ENCODE measurements at regions not wholly inside any gene's neighbourhood (a gene's known extent, or its start where the extent isn't known, plus 50 kb on each side); places are given as distances from the start of the nearest gene placed in this dataset.

DNA sequence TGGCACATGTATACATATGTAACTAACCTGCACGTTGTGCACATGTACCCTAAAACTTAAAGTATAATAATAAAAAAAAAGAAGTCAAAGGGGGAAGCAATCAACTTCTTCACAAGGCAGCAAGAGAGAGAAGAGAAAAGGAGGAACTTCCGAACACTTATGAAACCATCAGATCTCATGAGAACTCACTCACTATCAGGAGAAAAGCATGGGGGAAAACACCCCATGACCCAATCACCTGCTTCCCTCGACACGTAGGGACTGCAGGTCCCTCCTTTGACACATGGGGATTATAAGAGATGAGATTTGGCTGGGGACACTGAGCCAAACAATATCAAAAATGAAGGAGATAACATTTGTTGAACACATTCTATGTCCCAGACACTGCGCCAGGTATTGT, 94.8 kb upstream of the PHACTR1 start:
- peaks cover 5% of the 10 kb centered on the region; the same call in 1 of the 2 replicates for H3K9me3 Mint-ChIP-seq
- TF ChIP-seq ZNF423 (CRISPR knock-in tag; IDR thresholded peaks at IDR 0.05) (no peak), NR2C2 (CRISPR knock-in tag; IDR thresholded peaks at IDR 0.05) (no peak), TEAD4 (CRISPR knock-in tag; IDR thresholded peaks at IDR 0.05) (no peak), IRF2 (CRISPR knock-in tag; IDR thresholded peaks at IDR 0.05; ENCODE audit: borderline replicate concordance, low read depth) (no peak), RELA (CRISPR knock-in tag; IDR thresholded peaks at IDR 0.05; ENCODE audit: borderline replicate concordance) (no peak), SMAD3 (CRISPR knock-in tag; IDR thresholded peaks at IDR 0.05; ENCODE audit: borderline replicate concordance) (no peak), PRRX2 (CRISPR knock-in tag; IDR thresholded peaks at IDR 0.05) (no peak), TP53 (CRISPR knock-in tag; IDR thresholded peaks at IDR 0.05) (no peak), NR1H2 (CRISPR knock-in tag; IDR thresholded peaks at IDR 0.05) (no peak), RORB (CRISPR knock-in tag; IDR thresholded peaks at IDR 0.05) (no peak), FOXK1 (CRISPR knock-in tag; IDR thresholded peaks at IDR 0.05) (no peak)
- TF ChIP-seq, protein P1, sequence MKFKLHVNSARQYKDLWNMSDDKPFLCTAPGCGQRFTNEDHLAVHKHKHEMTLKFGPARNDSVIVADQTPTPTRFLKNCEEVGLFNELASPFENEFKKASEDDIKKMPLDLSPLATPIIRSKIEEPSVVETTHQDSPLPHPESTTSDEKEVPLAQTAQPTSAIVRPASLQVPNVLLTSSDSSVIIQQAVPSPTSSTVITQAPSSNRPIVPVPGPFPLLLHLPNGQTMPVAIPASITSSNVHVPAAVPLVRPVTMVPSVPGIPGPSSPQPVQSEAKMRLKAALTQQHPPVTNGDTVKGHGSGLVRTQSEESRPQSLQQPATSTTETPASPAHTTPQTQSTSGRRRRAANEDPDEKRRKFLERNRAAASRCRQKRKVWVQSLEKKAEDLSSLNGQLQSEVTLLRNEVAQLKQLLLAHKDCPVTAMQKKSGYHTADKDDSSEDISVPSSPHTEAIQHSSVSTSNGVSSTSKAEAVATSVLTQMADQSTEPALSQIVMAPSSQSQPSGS (CRISPR knock-in tag; IDR thresholded peaks at IDR 0.05; ENCODE audit: borderline replicate concordance, low read depth): no peak
- TF ChIP-seq, protein P2, sequence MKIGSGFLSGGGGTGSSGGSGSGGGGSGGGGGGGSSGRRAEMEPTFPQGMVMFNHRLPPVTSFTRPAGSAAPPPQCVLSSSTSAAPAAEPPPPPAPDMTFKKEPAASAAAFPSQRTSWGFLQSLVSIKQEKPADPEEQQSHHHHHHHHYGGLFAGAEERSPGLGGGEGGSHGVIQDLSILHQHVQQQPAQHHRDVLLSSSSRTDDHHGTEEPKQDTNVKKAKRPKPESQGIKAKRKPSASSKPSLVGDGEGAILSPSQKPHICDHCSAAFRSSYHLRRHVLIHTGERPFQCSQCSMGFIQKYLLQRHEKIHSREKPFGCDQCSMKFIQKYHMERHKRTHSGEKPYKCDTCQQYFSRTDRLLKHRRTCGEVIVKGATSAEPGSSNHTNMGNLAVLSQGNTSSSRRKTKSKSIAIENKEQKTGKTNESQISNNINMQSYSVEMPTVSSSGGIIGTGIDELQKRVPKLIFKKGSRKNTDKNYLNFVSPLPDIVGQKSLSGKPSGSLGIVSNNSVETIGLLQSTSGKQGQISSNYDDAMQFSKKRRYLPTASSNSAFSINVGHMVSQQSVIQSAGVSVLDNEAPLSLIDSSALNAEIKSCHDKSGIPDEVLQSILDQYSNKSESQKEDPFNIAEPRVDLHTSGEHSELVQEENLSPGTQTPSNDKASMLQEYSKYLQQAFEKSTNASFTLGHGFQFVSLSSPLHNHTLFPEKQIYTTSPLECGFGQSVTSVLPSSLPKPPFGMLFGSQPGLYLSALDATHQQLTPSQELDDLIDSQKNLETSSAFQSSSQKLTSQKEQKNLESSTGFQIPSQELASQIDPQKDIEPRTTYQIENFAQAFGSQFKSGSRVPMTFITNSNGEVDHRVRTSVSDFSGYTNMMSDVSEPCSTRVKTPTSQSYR (CRISPR knock-in tag; IDR thresholded peaks at IDR 0.05): no peak
- TF ChIP-seq, protein P3, sequence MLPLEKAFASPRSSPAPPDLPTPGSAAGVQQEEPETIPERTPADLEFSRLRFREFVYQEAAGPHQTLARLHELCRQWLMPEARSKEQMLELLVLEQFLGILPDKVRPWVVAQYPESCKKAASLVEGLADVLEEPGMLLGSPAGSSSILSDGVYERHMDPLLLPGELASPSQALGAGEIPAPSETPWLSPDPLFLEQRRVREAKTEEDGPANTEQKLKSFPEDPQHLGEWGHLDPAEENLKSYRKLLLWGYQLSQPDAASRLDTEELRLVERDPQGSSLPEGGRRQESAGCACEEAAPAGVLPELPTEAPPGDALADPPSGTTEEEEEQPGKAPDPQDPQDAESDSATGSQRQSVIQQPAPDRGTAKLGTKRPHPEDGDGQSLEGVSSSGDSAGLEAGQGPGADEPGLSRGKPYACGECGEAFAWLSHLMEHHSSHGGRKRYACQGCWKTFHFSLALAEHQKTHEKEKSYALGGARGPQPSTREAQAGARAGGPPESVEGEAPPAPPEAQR (CRISPR knock-in tag; IDR thresholded peaks at IDR 0.05): no peak
- TF ChIP-seq, protein P4, sequence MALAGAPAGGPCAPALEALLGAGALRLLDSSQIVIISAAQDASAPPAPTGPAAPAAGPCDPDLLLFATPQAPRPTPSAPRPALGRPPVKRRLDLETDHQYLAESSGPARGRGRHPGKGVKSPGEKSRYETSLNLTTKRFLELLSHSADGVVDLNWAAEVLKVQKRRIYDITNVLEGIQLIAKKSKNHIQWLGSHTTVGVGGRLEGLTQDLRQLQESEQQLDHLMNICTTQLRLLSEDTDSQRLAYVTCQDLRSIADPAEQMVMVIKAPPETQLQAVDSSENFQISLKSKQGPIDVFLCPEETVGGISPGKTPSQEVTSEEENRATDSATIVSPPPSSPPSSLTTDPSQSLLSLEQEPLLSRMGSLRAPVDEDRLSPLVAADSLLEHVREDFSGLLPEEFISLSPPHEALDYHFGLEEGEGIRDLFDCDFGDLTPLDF (CRISPR knock-in tag; IDR thresholded peaks at IDR 0.05): no peak
- TF ChIP-seq, protein P5, sequence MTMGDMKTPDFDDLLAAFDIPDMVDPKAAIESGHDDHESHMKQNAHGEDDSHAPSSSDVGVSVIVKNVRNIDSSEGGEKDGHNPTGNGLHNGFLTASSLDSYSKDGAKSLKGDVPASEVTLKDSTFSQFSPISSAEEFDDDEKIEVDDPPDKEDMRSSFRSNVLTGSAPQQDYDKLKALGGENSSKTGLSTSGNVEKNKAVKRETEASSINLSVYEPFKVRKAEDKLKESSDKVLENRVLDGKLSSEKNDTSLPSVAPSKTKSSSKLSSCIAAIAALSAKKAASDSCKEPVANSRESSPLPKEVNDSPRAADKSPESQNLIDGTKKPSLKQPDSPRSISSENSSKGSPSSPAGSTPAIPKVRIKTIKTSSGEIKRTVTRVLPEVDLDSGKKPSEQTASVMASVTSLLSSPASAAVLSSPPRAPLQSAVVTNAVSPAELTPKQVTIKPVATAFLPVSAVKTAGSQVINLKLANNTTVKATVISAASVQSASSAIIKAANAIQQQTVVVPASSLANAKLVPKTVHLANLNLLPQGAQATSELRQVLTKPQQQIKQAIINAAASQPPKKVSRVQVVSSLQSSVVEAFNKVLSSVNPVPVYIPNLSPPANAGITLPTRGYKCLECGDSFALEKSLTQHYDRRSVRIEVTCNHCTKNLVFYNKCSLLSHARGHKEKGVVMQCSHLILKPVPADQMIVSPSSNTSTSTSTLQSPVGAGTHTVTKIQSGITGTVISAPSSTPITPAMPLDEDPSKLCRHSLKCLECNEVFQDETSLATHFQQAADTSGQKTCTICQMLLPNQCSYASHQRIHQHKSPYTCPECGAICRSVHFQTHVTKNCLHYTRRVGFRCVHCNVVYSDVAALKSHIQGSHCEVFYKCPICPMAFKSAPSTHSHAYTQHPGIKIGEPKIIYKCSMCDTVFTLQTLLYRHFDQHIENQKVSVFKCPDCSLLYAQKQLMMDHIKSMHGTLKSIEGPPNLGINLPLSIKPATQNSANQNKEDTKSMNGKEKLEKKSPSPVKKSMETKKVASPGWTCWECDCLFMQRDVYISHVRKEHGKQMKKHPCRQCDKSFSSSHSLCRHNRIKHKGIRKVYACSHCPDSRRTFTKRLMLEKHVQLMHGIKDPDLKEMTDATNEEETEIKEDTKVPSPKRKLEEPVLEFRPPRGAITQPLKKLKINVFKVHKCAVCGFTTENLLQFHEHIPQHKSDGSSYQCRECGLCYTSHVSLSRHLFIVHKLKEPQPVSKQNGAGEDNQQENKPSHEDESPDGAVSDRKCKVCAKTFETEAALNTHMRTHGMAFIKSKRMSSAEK (CRISPR knock-in tag; IDR thresholded peaks at IDR 0.05; ENCODE audit: borderline replicate concordance): no peak
- TF ChIP-seq, protein P6, sequence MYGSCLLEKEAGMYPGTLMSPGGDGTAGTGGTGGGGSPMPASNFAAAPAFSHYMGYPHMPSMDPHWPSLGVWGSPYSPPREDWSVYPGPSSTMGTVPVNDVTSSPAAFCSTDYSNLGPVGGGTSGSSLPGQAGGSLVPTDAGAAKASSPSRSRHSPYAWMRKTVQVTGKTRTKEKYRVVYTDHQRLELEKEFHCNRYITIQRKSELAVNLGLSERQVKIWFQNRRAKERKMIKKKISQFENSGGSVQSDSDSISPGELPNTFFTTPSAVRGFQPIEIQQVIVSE (CRISPR knock-in tag; IDR thresholded peaks at IDR 0.05; ENCODE audit: borderline replicate concordance): no peak
- no peaks in the 10 kb centered on the region for H3K36me3 Mint-ChIP-seq
- peaks cover 4% of the 10 kb centered on the region; the same call in 1 of the 2 replicates for H3K4me1 Mint-ChIP-seq
- CTCF ChIA-PET: no interaction called here
- POLR2A ChIA-PET: no interaction called here
- no peak overlapping the region for H3K27ac Mint-ChIP-seq
- DNase-seq (ENCODE audit: low spot score) (no peak), ATAC-seq (no peak)
- H3K27me3 Mint-ChIP-seq (ENCODE audit: low read depth): no peaks in the 10 kb centered on the region
- no peak overlapping the region for H3K4me3 Mint-ChIP-seq
